ENCODE measurements at regions not wholly inside any gene's neighbourhood (a gene's known extent, or its start where the extent isn't known, plus 50 kb on each side); places are given as distances from the start of the nearest gene placed in this dataset.
A peak's percentile ranks its signal among the peaks of the same experiment; 100 is the strongest.

- no peak for TF ChIP-seq CTCF (IDR thresholded peaks at IDR 0.05; ENCODE audit: low read length, missing control alignments)
- H3K4me3 ChIP-seq (replicated peaks; ENCODE audit: low read depth, low read length) = no peak overlapping the region
- peak; percentile 14 for DNase-seq (ENCODE audit: low read depth)
Observed at GRCh38 chr9:591292-591691, 250.2 kb upstream of the DMRT1 start.

- no peak overlapping the region for H3K4me3 ChIP-seq (replicated peaks; ENCODE audit: low read depth, low read length)
- TF ChIP-seq CTCF (IDR thresholded peaks at IDR 0.05; ENCODE audit: low read length, missing control alignments) = no peak
- DNase-seq (ENCODE audit: low read depth) = no peak
Observed at GRCh38 chr9:592225-592624, 249.3 kb upstream of the DMRT1 start.

GRCh38 chr9:592733-593132 is 248.8 kb upstream of the DMRT1 start:
- no peak overlapping the region for H3K4me3 ChIP-seq (replicated peaks; ENCODE audit: low read depth, low read length)
- DNase-seq (ENCODE audit: low read depth) = no peak
- no peak for TF ChIP-seq CTCF (IDR thresholded peaks at IDR 0.05; ENCODE audit: low read length, missing control alignments)

GRCh38 chr9:593809-594208 is 247.7 kb upstream of the DMRT1 start:
- H3K4me3 ChIP-seq (replicated peaks; ENCODE audit: low read depth, low read length) = no peak overlapping the region
- no peak for TF ChIP-seq CTCF (IDR thresholded peaks at IDR 0.05; ENCODE audit: low read length, missing control alignments)
- DNase-seq (ENCODE audit: low read depth) = no peak

GRCh38 chr9:596703-597102 is 244.8 kb upstream of the DMRT1 start:
- no peak for DNase-seq (ENCODE audit: low read depth)
- no peak for TF ChIP-seq CTCF (IDR thresholded peaks at IDR 0.05; ENCODE audit: low read length, missing control alignments)

GRCh38 chr9:600006-600405 is 241.5 kb upstream of the DMRT1 start:
- TF ChIP-seq CTCF (IDR thresholded peaks at IDR 0.05; ENCODE audit: low read length, missing control alignments) = no peak
- no peak for DNase-seq (ENCODE audit: low read depth)
- H3K4me3 ChIP-seq (replicated peaks; ENCODE audit: low read depth, low read length) = no peak overlapping the region

More at GRCh38 chr9:596703-597102, 244.8 kb upstream of the DMRT1 start:
- no peak overlapping the region for H3K4me3 ChIP-seq (replicated peaks; ENCODE audit: low read depth, low read length)

GRCh38 chr9:602716-603115 is 238.8 kb upstream of the DMRT1 start:
- no peak overlapping the region for H3K4me3 ChIP-seq (replicated peaks; ENCODE audit: low read depth, low read length)
- no peak for DNase-seq (ENCODE audit: low read depth)
- no peak for TF ChIP-seq CTCF (IDR thresholded peaks at IDR 0.05; ENCODE audit: low read length, missing control alignments)
